IPS-15b (cell line): ENCODE measurements at regions not wholly inside any gene's neighbourhood (a gene's known extent, or its start where the extent isn't known, plus 50 kb on each side); places are given as distances from the start of the nearest gene placed in this dataset.

Experiments used
- H3K27me3 ChIP-seq: one replicate; pipeline ENCODE4 v1.6.1; 2013; ENCODE audit warnings: low read length; ENCODE audit not compliant: control insufficient read depth, insufficient read depth
- H3K36me3 ChIP-seq: one replicate; pipeline ENCODE4 v1.6.1; 2013; ENCODE audit warnings: low read length; ENCODE audit not compliant: control insufficient read depth, insufficient read depth
- H3K4me1 ChIP-seq: one replicate; pipeline ENCODE4 v1.6.1; 2013; ENCODE audit warnings: mild to moderate bottlenecking, low read length; ENCODE audit not compliant: control insufficient read depth, insufficient read depth
- H3K4me3 ChIP-seq: one replicate; pipeline ENCODE4 v1.5.1; 2013; ENCODE audit warnings: low read depth, low read length
- H3K9ac ChIP-seq: one replicate; pipeline ENCODE4 v1.6.1; 2013; ENCODE audit warnings: low read depth, mild to moderate bottlenecking, low read length
- H3K9me3 ChIP-seq: one replicate; pipeline ENCODE4 v1.6.1; 2013; ENCODE audit warnings: mild to moderate bottlenecking, low read length; ENCODE audit not compliant: control insufficient read depth, insufficient read depth

- Histone ChIP-seq H3K27me3 (no peaks in the 10 kb centered on the region), H3K9me3 (no peaks in the 10 kb centered on the region), H3K4me1 (peaks cover 2% of the 10 kb centered on the region), H3K36me3 (no peaks in the 10 kb centered on the region), H3K9ac (no peak overlapping the region), H3K4me3 (no peak overlapping the region)
Observed at GRCh38 chr2:45218297-45218696, 209.0 kb upstream of the SIX2 start.

GRCh38 chr2:45216118-45216517 is 206.9 kb upstream of the SIX2 start:
- Histone ChIP-seq H3K4me3 (no peak overlapping the region), H3K9me3 (no peaks in the 10 kb centered on the region), H3K36me3 (no peaks in the 10 kb centered on the region), H3K9ac (no peak overlapping the region), H3K27me3 (no peaks in the 10 kb centered on the region), H3K4me1 (no peaks in the 10 kb centered on the region)

- Histone ChIP-seq H3K4me1 (no peaks in the 10 kb centered on the region), H3K36me3 (no peaks in the 10 kb centered on the region), H3K4me3 (no peak overlapping the region), H3K27me3 (no peaks in the 10 kb centered on the region), H3K9me3 (no peaks in the 10 kb centered on the region), H3K9ac (no peak overlapping the region)
Observed at GRCh38 chr2:45214550-45214949, 205.3 kb upstream of the SIX2 start.

- no peaks in the 10 kb centered on the region for H3K9me3 ChIP-seq
- H3K36me3 ChIP-seq, result no peaks in the 10 kb centered on the region
- H3K4me1 ChIP-seq, result no peaks in the 10 kb centered on the region
- no peak overlapping the region for H3K9ac ChIP-seq
- no peak overlapping the region for H3K4me3 ChIP-seq
- no peaks in the 10 kb centered on the region for H3K27me3 ChIP-seq
Observed at GRCh38 chr2:45212953-45213635, 203.8 kb upstream of the SIX2 start.

- no peaks in the 10 kb centered on the region for H3K36me3 ChIP-seq
- no peaks in the 10 kb centered on the region for H3K4me1 ChIP-seq
- H3K4me3 ChIP-seq, result no peak overlapping the region
- no peaks in the 10 kb centered on the region for H3K9me3 ChIP-seq
- H3K27me3 ChIP-seq, result no peaks in the 10 kb centered on the region
- H3K9ac ChIP-seq, result no peak overlapping the region
Observed at GRCh38 chr2:45211636-45212035, 202.4 kb upstream of the SIX2 start.

- Histone ChIP-seq H3K9me3 (no peaks in the 10 kb centered on the region), H3K4me3 (no peak overlapping the region), H3K27me3 (no peaks in the 10 kb centered on the region), H3K9ac (no peak overlapping the region), H3K4me1 (no peaks in the 10 kb centered on the region), H3K36me3 (no peaks in the 10 kb centered on the region)
Observed at GRCh38 chr2:45210462-45211195, 201.4 kb upstream of the SIX2 start.

- H3K9ac ChIP-seq, result no peak overlapping the region
- no peaks in the 10 kb centered on the region for H3K27me3 ChIP-seq
- no peak overlapping the region for H3K4me3 ChIP-seq
- no peaks in the 10 kb centered on the region for H3K4me1 ChIP-seq
- H3K36me3 ChIP-seq, result no peaks in the 10 kb centered on the region
- no peaks in the 10 kb centered on the region for H3K9me3 ChIP-seq
Observed at GRCh38 chr2:45209875-45210274, 200.6 kb upstream of the SIX2 start.

GRCh38 chr2:45209302-45209701 is 200.1 kb upstream of the SIX2 start:
- H3K4me3 ChIP-seq, result no peak overlapping the region
- no peaks in the 10 kb centered on the region for H3K9me3 ChIP-seq
- no peak overlapping the region for H3K9ac ChIP-seq
- H3K36me3 ChIP-seq, result no peaks in the 10 kb centered on the region
- no peaks in the 10 kb centered on the region for H3K4me1 ChIP-seq
- H3K27me3 ChIP-seq, result no peaks in the 10 kb centered on the region

- H3K27me3 ChIP-seq, result no peaks in the 10 kb centered on the region
Observed at GRCh38 chr2:45207101-45207500, 197.8 kb upstream of the SIX2 start.

GRCh38 chr2:45205985-45206384 is 196.7 kb upstream of the SIX2 start:
- H3K9me3 ChIP-seq, result no peaks in the 10 kb centered on the region

More at GRCh38 chr2:45207101-45207500, 197.8 kb upstream of the SIX2 start:
- no peak overlapping the region for H3K9ac ChIP-seq
- no peaks in the 10 kb centered on the region for H3K36me3 ChIP-seq
- H3K4me3 ChIP-seq, result no peak overlapping the region
- no peaks in the 10 kb centered on the region for H3K4me1 ChIP-seq
- H3K9me3 ChIP-seq, result no peaks in the 10 kb centered on the region

GRCh38 chr2:45205480-45205879 is 196.2 kb upstream of the SIX2 start:
- Histone ChIP-seq H3K36me3 (no peaks in the 10 kb centered on the region), H3K4me3 (no peak overlapping the region), H3K4me1 (no peaks in the 10 kb centered on the region), H3K9ac (no peak overlapping the region), H3K9me3 (no peaks in the 10 kb centered on the region), H3K27me3 (no peaks in the 10 kb centered on the region)

More at GRCh38 chr2:45205985-45206384, 196.7 kb upstream of the SIX2 start:
- Histone ChIP-seq H3K9ac (no peak overlapping the region), H3K27me3 (no peaks in the 10 kb centered on the region), H3K4me3 (no peak overlapping the region), H3K36me3 (no peaks in the 10 kb centered on the region), H3K4me1 (no peaks in the 10 kb centered on the region)

- peaks cover 2% of the 10 kb centered on the region for H3K27me3 ChIP-seq
- H3K4me3 ChIP-seq, result no peak overlapping the region
- no peaks in the 10 kb centered on the region for H3K4me1 ChIP-seq
- H3K9ac ChIP-seq, result no peak overlapping the region
- H3K36me3 ChIP-seq, result no peaks in the 10 kb centered on the region
- H3K9me3 ChIP-seq, result no peaks in the 10 kb centered on the region
Observed at GRCh38 chr2:45203400-45203799, 194.1 kb upstream of the SIX2 start.
